Immature natural killer cell (primary cell): ENCODE measurements at regions not wholly inside any gene's neighbourhood (a gene's known extent, or its start where the extent isn't known, plus 50 kb on each side); places are given as distances from the start of the nearest gene placed in this dataset.

ENCODE experiments used
- DNase-seq, 3 donors: peaks; one replicate each; pipeline ENCODE4 v3.0.0; 2022; ENCODE audit warnings: mixed read lengths in 1 of 3
- H3K27ac Mint-ChIP-seq, 6 donors: one replicate each; pipeline ENCODE4 v1.8.0; 2020; ENCODE audit warnings: mixed read lengths in 6 of 6, mild to moderate bottlenecking in 5 of 6, inconsistent platforms in 4 of 6, moderate library complexity in 3 of 6
- H3K27me3 Mint-ChIP-seq, 3 donors: one replicate each; pipeline ENCODE4 v1.8.0; 2020 to 2021; ENCODE audit warnings: low read depth in 3 of 3, mild to moderate bottlenecking in 3 of 3, mixed read lengths in 3 of 3, moderate library complexity in 3 of 3, inconsistent platforms in 1 of 3
- H3K36me3 Mint-ChIP-seq, 3 donors: one replicate each; pipeline ENCODE4 v1.8.0; 2020; ENCODE audit warnings: mixed read lengths in 3 of 3, inconsistent platforms in 2 of 3, mild to moderate bottlenecking in 2 of 3
- H3K4me1 Mint-ChIP-seq, 2 donors: one replicate each; pipeline ENCODE4 v1.8.0; 2020; ENCODE audit warnings: inconsistent platforms in 2 of 2, mild to moderate bottlenecking in 2 of 2, mixed read lengths in 2 of 2, moderate library complexity in 1 of 2
- H3K4me3 Mint-ChIP-seq, 5 donors: one replicate each; pipeline ENCODE4 v1.8.0; 2020; ENCODE audit warnings: mild to moderate bottlenecking in 5 of 5, mixed read lengths in 5 of 5, inconsistent platforms in 3 of 5, moderate library complexity in 3 of 5
- H3K9me3 Mint-ChIP-seq, 6 donors: one replicate each; pipeline ENCODE4 v1.8.0; 2020; ENCODE audit warnings: mild to moderate bottlenecking in 6 of 6, mixed read lengths in 6 of 6, inconsistent platforms in 4 of 6, moderate library complexity in 3 of 6

DNA sequence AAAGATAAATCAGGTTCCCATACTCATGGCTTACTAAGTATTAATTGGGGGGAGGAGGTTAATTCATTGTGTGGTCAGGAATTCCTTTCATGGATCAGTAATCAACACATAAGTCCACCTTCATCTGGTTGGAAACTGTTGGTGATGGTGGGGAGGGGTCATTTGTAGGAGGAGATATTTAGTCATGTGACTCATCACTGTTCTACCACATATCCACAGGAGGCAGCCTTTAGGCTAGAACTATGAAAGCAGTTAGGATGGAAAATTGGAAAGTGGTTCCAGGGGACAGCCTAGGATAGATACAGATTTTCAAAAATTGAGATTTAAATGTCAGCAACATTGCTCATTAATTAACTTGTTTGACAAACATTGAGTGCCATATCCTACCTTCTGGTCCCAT is 122.8 kb upstream of the PAXBP1 start:
- Mint-ChIP-seq H3K9me3 (peaks cover 0 to 15% (median 0%) of the 10 kb centered on the region in 6 donors), H3K27ac (no peak overlapping the region), H3K4me1 (no peaks in the 10 kb centered on the region), H3K36me3 (peaks cover 0 to 5% (median 0%) of the 10 kb centered on the region in 3 donors), H3K27me3 (peaks cover 2 to 21% (median 13%) of the 10 kb centered on the region in 3 donors), H3K4me3 (no peak overlapping the region)
- DNase-seq = no peak

DNA sequence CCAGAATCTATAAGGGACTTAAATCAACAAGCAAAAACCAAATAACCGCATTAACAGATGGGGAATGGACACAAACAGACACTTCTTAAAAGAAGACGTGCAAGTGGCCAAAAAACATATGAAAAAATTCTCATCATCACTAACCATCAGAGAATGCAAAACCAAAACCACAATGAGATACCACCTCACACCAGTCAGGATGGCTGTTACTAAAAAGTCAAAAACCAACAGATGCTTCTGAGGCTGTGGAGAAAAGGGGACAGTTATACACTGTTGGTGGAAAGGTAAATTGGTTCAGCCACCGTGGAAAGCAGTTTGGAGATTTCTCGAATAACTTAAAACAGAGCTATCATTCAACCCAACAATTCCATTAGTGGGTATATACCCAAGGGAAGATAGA is 124.9 kb upstream of the OLIG2 start:
- peaks cover 18 to 25% of the 10 kb centered on the region in 2 donors for H3K4me1 Mint-ChIP-seq
- peaks cover 0 to 4% (median 0%) of the 10 kb centered on the region in 3 donors for H3K36me3 Mint-ChIP-seq
- peak overlapping the region in 1 of 5 donors; percentile 31 for H3K4me3 Mint-ChIP-seq
- H3K27ac Mint-ChIP-seq = no peak overlapping the region
- peaks cover 5 to 9% (median 6%) of the 10 kb centered on the region in 3 donors for H3K27me3 Mint-ChIP-seq
- no peaks in the 10 kb centered on the region for H3K9me3 Mint-ChIP-seq
- peak; percentile 7 to 32 (median 27) for DNase-seq

DNA sequence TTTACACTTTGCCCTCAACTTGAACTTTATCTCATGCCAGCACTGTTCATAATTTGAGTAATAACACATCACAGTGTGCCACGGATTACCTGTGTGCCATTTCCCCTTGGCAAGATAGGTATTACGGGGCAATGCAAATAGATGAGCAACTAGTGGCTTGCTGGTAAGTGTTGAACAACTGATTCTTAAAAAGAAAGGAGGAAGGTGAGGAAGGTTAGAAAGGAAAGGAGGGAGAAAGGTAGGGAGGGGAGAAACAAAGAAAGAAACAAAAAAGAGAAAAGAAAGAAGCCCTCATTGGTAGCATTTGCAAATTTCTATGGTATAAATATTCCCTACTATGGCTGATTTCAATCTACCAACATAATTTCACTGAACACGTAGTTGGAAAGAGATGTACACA is 118.2 kb upstream of the OLIG2 start:
- H3K9me3 Mint-ChIP-seq = no peaks in the 10 kb centered on the region
- peaks cover 0 to 4% (median 0%) of the 10 kb centered on the region in 3 donors for H3K36me3 Mint-ChIP-seq
- no peak overlapping the region for H3K27ac Mint-ChIP-seq
- no peak overlapping the region for H3K4me3 Mint-ChIP-seq
- H3K27me3 Mint-ChIP-seq = peaks cover 4 to 7% (median 5%) of the 10 kb centered on the region in 3 donors
- DNase-seq = no peak
- H3K4me1 Mint-ChIP-seq = no peaks in the 10 kb centered on the region

DNA sequence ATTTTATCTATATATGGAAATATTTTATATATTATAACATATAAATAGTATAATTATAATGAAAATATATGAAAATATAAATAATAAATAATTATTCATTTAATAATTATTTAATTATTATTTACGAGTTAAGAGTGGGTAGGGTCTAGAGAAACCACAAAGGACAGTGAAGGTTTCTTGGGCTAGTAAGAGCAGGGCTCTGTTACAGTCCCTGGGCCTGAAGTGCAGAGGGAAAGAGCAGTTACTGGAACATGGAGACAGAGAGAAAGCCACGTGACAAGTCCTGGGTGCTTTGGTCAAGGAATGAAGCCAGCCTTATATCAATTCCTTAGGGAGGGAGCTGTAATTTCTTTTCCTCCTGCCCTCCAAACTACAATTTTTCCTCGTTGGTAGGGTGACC is 117.2 kb upstream of the OLIG2 start:
- Mint-ChIP-seq H3K4me1 (peaks cover 2 to 3% of the 10 kb centered on the region in 2 donors), H3K27me3 (peaks cover 0 to 7% (median 4%) of the 10 kb centered on the region in 3 donors), H3K27ac (no peak overlapping the region), H3K4me3 (no peak overlapping the region), H3K36me3 (no peaks in the 10 kb centered on the region), H3K9me3 (no peaks in the 10 kb centered on the region)
- DNase-seq = no peak

DNA sequence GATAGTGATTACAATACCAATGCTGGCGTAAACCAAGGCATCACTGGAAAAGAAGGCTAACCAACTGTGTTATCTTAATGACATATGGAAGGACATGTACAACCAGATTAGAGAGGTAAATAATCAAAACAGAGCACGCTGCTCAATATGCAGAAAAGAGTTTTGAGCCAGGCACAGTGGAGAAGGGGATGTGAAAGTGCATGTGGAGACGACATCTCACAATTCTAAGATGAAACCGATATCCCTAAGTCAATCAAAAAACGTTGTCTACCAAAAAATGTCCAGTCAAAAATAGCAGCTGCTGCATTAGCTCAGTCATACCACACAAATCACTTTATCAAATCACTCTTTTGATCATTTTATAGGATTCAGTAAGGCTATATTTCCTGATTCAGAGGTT is 116.3 kb upstream of the OLIG2 start:
- H3K27ac Mint-ChIP-seq = no peak overlapping the region
- H3K4me3 Mint-ChIP-seq = no peak overlapping the region
- H3K36me3 Mint-ChIP-seq = no peaks in the 10 kb centered on the region
- peaks cover 10 to 11% of the 10 kb centered on the region in 2 donors for H3K4me1 Mint-ChIP-seq
- peaks cover 0 to 5% (median 4%) of the 10 kb centered on the region in 3 donors for H3K27me3 Mint-ChIP-seq
- no peaks in the 10 kb centered on the region for H3K9me3 Mint-ChIP-seq
- DNase-seq = no peak

DNA sequence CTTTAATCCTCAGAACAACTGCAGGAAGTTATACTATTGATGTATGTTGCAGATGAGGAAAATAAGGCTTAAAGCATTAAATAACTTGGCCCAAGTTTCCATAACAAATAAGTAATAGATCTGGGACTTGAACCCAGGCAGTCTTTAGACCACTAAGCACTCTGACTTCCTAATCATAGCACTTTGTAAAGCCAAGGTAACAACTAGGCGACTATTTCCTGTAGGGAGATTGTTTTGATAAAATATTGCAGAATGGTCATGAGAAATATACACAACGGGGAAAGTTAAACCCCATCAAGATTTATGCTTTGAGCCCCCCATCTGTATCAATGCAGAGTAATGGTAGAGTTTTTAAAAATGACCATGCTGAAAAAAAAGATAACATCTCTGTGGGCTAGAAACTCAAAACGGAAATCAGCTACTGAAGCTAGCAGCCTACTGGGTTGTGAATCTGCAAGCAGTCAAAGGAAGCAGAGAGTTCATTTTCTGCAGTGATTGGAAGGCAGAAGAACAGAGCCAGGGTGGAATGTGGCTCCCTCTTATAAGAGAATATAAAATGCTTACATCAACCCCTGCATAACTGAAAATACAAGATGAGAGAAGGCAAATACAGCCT is 111.2 kb upstream of the OLIG2 start:
- H3K36me3 Mint-ChIP-seq = no peaks in the 10 kb centered on the region
- DNase-seq = peak in 2 of 3 donors; percentile 12 to 40
- peaks cover 0 to 8% (median 5%) of the 10 kb centered on the region in 3 donors for H3K27me3 Mint-ChIP-seq
- peaks cover 43 to 48% of the 10 kb centered on the region in 2 donors for H3K4me1 Mint-ChIP-seq
- H3K9me3 Mint-ChIP-seq = no peaks in the 10 kb centered on the region
- peak overlapping the region; percentile 3 to 62 (median 18) for H3K4me3 Mint-ChIP-seq
- peak overlapping the region in 4 of 6 donors; percentile 36 to 80 (median 56) for H3K27ac Mint-ChIP-seq

DNA sequence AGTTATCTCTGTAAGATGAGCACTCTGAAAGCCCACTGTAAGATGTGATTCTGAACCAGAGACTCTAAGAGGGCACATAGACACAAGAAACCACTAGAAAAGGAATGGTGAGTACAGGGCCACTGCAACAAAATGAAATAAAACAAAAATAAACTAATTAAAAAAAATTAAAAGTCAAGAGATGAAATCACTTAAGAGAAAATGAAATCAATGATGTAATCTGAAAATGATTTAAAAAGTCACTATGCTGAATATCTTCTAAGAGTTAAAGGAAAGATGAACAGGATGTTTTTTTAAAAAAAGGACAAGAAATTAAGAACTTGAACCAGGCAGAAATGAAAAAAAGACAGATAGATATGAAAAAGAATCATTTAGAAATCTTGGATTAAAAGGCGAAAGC is 110.6 kb upstream of the OLIG2 start:
- H3K36me3 Mint-ChIP-seq = no peaks in the 10 kb centered on the region
- DNase-seq = no peak
- peaks cover 0 to 5% (median 5%) of the 10 kb centered on the region in 3 donors for H3K27me3 Mint-ChIP-seq
- peaks cover 43 to 48% of the 10 kb centered on the region in 2 donors for H3K4me1 Mint-ChIP-seq
- H3K27ac Mint-ChIP-seq = peak overlapping the region in 4 of 6 donors; percentile 16 to 80 (median 56)
- H3K9me3 Mint-ChIP-seq = no peaks in the 10 kb centered on the region
- H3K4me3 Mint-ChIP-seq = peak overlapping the region in 4 of 5 donors; percentile 3 to 62 (median 40)

DNA sequence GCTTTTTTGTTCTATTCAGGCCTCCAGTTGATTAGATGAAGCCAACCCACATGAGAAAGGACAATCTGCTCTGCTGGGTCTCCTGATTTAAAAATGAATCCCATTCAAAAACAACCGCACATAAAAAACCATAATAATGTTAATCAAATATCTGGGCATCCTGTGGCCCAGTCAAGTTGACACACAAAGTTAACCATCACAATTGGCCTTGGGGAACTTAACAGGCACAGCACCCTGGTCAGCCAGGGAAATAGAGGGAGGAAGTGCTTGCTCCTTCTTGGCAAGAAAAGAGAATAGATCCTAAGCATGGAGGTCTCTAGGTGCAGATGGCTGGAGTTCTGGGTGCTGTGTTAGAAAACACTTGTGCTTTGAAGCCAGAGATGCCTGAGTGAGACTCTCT is 109.6 kb upstream of the OLIG2 start:
- Mint-ChIP-seq H3K27me3 (peaks cover 0 to 5% (median 5%) of the 10 kb centered on the region in 3 donors), H3K4me3 (peak overlapping the region in 2 of 5 donors; percentile 21 to 27), H3K9me3 (no peaks in the 10 kb centered on the region), H3K27ac (no peak overlapping the region), H3K4me1 (peaks cover 43 to 48% of the 10 kb centered on the region in 2 donors), H3K36me3 (no peaks in the 10 kb centered on the region)
- DNase-seq = no peak

DNA sequence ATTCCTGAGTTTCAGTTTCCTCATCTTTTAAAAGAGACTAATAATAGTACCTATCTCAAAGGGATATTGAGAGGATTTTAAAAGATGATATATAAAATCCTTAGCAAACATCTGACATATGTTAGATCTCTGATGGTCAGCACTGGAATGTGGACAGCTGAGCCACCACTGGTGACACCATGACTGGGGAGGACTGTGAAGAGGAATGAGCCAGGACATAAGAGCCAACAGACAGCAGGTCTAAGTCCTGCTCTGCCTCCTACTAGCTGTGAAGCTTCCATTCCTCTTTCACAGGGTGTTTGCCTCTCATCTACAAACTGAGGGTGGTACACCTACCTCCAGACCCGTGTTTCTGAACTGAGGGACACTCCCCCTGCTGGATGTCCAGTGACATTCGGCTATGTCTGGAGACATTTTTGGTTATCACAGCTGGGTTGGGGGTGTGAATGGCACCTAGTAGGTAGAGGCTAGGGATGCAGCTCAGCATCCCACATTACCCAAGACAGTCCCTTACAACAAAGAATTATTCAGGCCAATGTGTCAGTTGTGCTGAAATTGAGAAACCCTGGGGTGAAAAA is 109.1 kb upstream of the OLIG2 start:
- Mint-ChIP-seq H3K4me3 (peak overlapping the region in 2 of 5 donors; percentile 11 to 18), H3K9me3 (no peaks in the 10 kb centered on the region), H3K4me1 (peaks cover 43 to 49% of the 10 kb centered on the region in 2 donors), H3K36me3 (no peaks in the 10 kb centered on the region), H3K27me3 (peaks cover 0 to 5% (median 4%) of the 10 kb centered on the region in 3 donors), H3K27ac (no peak overlapping the region)
- peak in 2 of 3 donors; percentile 15 to 17 for DNase-seq

DNA sequence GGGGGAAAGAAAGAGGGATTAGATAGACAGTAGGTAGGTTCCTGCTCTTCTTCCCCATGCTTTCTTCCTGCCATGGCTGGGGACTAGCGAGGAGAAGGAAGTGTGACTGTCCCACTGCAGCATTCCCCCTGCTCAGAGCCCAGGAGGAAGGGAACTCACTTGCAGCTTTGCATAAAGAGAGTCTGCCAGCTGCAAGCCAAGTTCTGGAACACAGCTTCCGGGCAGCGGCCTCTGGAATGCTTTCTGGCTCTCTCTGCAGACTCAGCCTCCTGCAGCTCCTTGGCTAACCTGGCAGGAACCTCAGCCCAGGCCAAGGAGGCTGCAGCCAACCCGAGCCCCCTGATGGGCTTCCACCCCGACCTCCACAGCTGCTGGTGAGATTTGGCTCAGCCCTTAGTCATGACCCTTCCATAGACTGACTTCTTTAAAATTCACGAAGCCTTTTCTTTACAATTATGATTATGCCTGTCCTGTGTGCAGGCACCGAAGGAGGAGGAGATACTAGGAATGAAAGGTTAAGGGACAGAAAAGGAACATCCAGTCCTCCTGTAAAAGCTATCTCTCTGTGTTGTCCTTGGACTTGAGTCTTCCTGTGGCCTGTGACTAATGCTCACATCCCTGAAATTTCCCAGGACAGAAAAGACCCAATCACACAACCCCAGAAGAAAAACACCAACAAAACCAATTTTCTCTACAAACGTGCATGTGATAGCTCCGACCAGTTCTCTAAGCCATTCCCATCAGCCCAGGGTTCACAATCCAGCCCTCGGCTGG is 108.2 kb upstream of the OLIG2 start:
- H3K27ac Mint-ChIP-seq = no peak overlapping the region
- no peaks in the 10 kb centered on the region for H3K36me3 Mint-ChIP-seq
- H3K4me1 Mint-ChIP-seq = peaks cover 46 to 53% of the 10 kb centered on the region in 2 donors
- H3K9me3 Mint-ChIP-seq = peaks cover 0 to 5% (median 0%) of the 10 kb centered on the region in 6 donors
- H3K4me3 Mint-ChIP-seq = no peak overlapping the region
- DNase-seq = no peak
- H3K27me3 Mint-ChIP-seq = peaks cover 0 to 9% (median 7%) of the 10 kb centered on the region in 3 donors

DNA sequence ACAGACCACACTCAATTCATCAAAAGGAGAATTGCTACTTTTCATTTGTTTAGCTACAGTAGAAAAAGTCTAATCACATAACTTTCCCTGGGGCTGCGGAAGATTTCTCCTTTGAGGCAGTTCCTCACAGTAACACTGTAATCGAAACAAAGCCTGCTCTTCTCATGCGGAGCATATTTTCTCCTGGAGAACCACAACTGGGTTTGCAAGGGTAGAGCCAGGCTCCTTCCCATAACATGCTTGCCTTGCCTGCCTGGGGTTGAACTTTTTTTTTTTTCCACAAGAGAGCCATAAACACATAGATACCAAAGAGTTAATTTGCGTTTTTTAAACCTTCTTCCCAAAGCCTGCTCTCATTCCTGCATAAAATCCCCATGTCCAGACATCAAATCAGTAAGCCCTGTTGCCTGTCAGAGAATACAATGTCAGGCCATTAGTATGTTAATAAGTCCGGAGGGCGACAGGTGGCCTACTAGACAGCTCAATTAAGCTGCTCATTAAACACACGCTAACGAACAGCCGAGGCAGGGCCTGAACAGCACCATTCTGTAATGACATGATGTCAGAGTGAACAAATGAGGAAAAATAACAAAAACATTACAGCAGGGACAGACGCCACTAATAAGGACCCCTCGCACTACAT is 107.1 kb upstream of the OLIG2 start:
- Mint-ChIP-seq H3K27me3 (peaks cover 0 to 9% (median 7%) of the 10 kb centered on the region in 3 donors), H3K9me3 (peaks cover 0 to 5% (median 0%) of the 10 kb centered on the region in 6 donors), H3K4me1 (peaks cover 44 to 50% of the 10 kb centered on the region in 2 donors), H3K36me3 (no peaks in the 10 kb centered on the region), H3K4me3 (no peak overlapping the region), H3K27ac (no peak overlapping the region)
- no peak for DNase-seq

DNA sequence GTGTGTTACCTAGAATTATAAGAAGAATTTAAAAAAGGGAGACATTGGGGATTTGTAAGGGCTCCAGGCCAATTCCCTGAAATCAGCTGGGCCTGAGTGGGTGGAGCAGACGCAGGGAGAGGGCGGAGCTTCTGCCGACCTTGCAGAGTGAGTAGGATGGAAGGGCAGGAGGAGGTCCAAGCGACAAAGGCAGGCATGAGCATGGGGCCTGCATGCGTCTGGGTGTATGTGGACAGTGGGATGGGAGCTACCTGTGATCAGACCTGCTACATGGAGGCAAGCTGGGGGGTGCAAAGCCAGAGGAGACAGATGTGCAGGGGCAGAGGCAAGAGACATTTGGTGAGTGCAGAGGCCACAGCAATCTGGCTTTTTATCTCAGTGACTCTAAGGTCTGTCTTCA is 105.3 kb upstream of the OLIG2 start:
- DNase-seq = no peak
- H3K4me3 Mint-ChIP-seq = no peak overlapping the region
- peaks cover 7 to 13% (median 9%) of the 10 kb centered on the region in 6 donors for H3K9me3 Mint-ChIP-seq
- H3K4me1 Mint-ChIP-seq = peaks cover 25 to 31% of the 10 kb centered on the region in 2 donors
- H3K27me3 Mint-ChIP-seq = peaks cover 0 to 11% (median 10%) of the 10 kb centered on the region in 3 donors
- peaks cover 6 to 10% (median 6%) of the 10 kb centered on the region in 3 donors for H3K36me3 Mint-ChIP-seq
- H3K27ac Mint-ChIP-seq = no peak overlapping the region

DNA sequence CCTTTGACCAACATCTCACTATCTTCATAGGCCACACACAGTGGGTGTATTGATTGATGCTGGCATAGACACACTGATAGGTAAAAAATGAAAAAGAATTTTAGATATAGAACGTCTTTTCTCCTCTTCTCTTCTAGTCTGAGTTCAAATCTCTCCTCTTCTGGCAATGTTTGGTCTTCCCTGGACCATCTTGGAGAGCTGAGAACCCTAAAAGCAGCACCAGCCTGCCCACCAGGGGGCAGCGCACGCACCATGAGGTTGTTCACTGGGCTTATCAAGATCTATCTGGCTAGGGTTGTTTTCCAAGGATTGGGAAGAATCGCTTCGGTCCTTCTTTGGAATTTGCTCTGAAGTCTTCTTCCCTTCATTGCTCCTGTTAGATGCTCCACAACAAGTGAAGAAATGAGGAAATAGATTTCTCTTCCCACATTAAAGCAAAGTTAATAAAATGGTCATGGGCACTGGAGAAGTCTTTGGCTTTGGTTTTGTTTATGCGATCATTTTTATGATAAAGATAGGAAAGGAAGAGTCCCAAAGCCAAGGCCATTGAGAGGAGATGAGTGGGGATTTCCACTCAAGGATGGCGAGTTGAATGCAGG is 104.0 kb upstream of the OLIG2 start:
- Mint-ChIP-seq H3K4me3 (no peak overlapping the region), H3K27me3 (peaks cover 0 to 12% (median 8%) of the 10 kb centered on the region in 3 donors), H3K36me3 (peaks cover 6 to 11% (median 10%) of the 10 kb centered on the region in 3 donors), H3K4me1 (peaks cover 12 to 18% of the 10 kb centered on the region in 2 donors), H3K27ac (peak overlapping the region in 1 of 6 donors; percentile 14), H3K9me3 (peaks cover 8 to 14% (median 9%) of the 10 kb centered on the region in 6 donors)
- peak; percentile 36 to 39 (median 39) for DNase-seq
